ENCODE measurements at regions not wholly inside any gene's neighbourhood (a gene's known extent, or its start where the extent isn't known, plus 50 kb on each side); places are given as distances from the start of the nearest gene placed in this dataset.
A peak's percentile ranks its signal among the peaks of the same experiment; 100 is the strongest.

DNA sequence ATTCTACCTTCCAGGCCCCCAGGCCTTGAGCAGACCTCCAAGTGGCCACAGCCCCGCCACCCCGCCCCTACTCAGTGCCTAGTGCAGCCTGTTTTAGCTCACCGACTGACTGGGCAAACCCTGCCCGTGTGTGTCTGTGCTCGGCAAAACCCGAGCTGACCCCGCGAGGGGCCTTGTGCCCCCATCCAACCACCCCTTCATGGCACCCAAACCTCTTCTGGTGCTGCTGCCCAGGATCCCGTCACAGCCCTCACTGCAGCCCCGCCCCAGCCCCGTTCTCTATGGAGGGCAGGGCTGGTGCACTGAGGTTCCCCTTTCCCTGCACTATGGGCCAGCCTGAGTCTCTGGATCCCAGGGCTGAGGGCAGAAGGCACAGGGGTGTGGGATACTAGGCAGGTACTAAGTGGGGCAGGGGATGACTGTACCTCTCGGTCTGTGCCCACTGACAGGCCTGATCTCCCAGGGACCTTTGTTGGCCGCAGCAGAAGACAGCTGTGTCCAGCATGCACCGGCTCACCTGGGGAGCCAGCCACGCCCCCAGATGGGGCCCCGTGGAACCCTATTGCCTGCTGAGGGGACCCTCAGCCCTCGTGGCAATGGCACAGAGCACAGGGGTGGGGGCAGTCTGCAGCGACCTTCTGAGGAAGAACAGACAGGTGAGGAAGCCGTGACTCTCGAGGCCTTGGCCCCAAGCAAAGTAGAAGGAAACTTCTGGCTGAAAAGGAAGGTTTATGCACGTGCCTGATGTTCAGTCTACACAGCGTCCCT is 69.9 kb upstream of the OTOS start:
- DNase-seq, result no peak

- DNase-seq, result no peak
Measured at GRCh38 chr2:240211096-240211495, 70.6 kb upstream of the OTOS start.

- no peak for DNase-seq
Measured at GRCh38 chr2:240211598-240212424, 71.4 kb upstream of the OTOS start.

GRCh38 chr2:240212425-240213225 is 72.2 kb upstream of the OTOS start:
- no peak for DNase-seq

DNA sequence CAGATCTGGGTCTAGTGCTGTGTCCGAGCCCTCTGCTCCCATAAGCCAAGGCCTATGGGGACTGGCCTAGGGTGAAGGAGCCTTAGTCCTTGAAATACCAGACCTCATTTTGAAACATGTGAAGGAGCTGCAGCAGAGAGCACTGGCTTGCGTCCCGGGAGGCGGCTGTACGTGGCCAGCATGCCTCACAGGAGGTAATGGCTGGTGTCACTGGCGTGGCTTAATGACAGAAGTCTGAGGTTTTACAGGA is 72.7 kb upstream of the OTOS start:
- DNase-seq, result no peak

GRCh38 chr2:240213476-240214421 is 73.3 kb upstream of the OTOS start:
- no peak for DNase-seq

DNA sequence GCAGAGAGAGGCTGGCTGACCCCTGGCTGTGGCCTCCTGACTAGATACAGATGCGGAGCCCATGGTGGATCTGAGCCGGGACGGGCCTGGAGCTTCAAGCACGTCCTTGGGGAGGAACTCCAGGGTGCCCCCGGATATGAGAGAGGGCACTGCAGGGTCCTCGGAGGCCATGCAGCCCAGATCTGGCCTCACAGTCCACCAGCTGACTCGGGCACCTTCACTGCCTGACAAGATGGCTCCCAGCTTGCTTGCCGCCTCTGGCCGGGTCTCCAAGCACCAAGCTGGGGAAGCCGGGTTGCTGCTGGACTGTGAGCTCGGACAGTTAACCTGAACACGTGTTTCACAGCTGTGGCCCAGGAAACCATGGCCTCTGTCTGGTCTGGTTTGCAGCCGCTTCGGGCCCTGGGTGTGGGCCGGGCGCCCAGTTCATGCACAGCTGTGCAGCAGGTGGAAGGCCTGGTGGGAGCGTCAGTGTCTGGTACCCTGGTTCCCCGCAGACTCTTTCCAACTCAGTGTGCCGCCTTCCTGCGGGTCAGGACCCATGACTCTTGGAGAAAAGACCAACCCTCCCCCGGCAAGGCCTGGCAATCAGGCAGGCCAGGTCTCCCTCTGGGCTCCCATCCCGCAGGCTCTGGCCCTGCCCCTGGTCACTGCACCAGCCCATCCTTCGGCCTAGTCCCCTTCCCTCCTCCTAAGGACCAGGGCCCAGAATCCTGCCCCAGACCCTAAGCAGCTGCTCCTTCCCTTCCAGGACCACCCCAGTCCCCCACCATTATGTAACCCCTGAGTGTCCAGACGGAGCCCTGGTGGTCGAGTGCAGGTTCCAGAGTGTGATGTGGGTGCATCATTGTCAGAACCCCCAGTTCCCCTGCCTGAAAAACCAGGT is 74.6 kb upstream of the OTOS start:
- DNase-seq, result no peak

- no peak for DNase-seq
Measured at GRCh38 chr2:240215676-240216051, 75.2 kb upstream of the OTOS start.

GRCh38 chr2:240216167-240216566 is 75.7 kb upstream of the OTOS start:
- DNase-seq, result no peak

- no peak for DNase-seq
Measured at GRCh38 chr2:240217431-240218301, 77.2 kb upstream of the OTOS start.

- DNase-seq, result no peak
Measured at GRCh38 chr2:240219208-240219890, 78.9 kb upstream of the OTOS start.

DNA sequence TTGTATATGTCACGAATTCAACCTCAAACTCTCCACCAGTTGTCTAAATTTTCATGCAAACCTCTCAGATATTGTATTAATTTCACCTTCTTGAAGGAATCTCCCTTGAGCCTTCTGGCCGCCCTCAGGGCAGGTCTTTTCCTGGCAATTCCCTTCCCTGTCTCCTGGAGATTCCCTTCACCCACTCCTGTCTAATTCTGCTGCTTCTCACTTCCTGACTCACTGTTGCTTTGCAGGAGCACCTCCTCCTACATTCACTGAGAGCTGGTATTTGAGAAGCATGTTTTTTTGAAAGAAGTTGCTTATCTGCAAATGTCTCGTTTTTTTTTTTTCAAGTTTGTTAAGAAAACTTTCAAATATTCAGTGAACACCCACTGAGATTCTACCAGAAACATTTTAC is 79.9 kb upstream of the OTOS start:
- no peak for DNase-seq

- DNase-seq, result no peak
Measured at GRCh38 chr2:240223631-240224030, 83.2 kb upstream of the OTOS start.

GRCh38 chr2:240224676-240225075 is 84.2 kb upstream of the OTOS start:
- DNase-seq, result no peak

GRCh38 chr2:240225131-240225530 is 84.7 kb upstream of the OTOS start:
- no peak for DNase-seq

GRCh38 chr2:240225660-240226475 is 85.4 kb upstream of the OTOS start:
- DNase-seq, result no peak

DNA sequence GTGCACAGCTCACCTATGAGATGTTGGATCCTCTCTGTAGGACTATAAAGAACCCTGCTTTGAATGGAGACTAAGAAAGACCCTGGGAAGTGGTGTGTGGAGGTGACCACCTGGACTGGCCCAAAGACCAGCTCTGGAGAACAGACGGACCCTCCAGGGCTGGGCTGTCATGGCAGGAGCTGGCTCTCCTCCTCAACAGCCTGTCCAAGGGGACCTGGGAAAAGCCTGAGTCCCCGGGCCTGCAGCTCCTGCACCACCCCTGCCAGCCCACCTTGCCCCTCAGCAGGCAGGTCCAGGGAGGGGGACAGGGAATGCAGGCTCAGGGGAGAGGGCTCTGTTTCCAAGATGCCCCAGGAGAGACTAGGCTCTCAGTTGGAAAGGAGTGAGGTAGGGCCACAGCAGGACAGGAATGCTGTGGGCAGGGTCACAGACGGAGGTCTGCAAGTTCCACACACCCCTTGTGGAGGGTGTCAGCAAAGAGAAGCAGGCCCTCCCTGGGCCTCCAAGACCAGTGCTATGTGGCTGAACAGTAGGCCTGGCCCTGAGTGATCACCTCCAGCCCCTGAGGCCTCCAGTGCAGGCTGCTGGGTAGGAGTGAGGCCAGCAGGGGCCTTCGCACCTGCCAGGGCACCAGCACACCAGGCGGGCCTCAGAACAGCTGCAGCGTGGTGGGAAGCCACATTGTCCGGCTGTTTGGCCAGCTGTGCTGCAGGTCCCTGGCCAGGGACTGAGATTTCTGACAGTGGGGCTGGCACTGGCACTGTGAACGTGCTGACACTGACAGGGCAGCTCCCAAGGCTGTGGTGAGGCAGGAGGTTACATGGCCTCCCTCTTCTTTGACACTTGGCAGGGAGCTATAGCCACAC is 86.4 kb upstream of the OTOS start:
- DNase-seq, result peak; percentile 33
